GM12872 (cell line): ENCODE measurements at regions not wholly inside any gene's neighbourhood (a gene's known extent, or its start where the extent isn't known, plus 50 kb on each side); places are given as distances from the start of the nearest gene placed in this dataset.

Experiments
- CTCF ChIP-seq: IDR thresholded peaks from 3 replicates; pipeline ENCODE4 v1.5.1; 2011; ENCODE audit warnings: low read depth, mild to moderate bottlenecking, low read length, moderate library complexity; ENCODE audit not compliant: insufficient read depth

GRCh38 chrX:69060631-69061408, 104.4 kb downstream of the PJA1 start:
- 0 out of 3 replicates have a peak, but pooled peaks have one; percentile 10 for TF ChIP-seq CTCF

GRCh38 chrX:69055193-69055592, 110.1 kb downstream of the PJA1 start:
- TF ChIP-seq CTCF, result no peak

- no peak for TF ChIP-seq CTCF
Observed at GRCh38 chrX:69051901-69052300, 113.4 kb downstream of the PJA1 start.

GRCh38 chrX:69050051-69050765, 115.0 kb downstream of the PJA1 start:
- no peak for TF ChIP-seq CTCF

- no peak for TF ChIP-seq CTCF
Observed at GRCh38 chrX:69046996-69047490, 118.2 kb downstream of the PJA1 start.

GRCh38 chrX:69045616-69046345, 119.5 kb downstream of the PJA1 start:
- no peak for TF ChIP-seq CTCF

GRCh38 chrX:69038816-69039215, 126.4 kb downstream of the PJA1 start:
- no peak for TF ChIP-seq CTCF
